SK-N-SH (cell line): ENCODE measurements at regions not wholly inside any gene's neighbourhood (a gene's known extent, or its start where the extent isn't known, plus 50 kb on each side); places are given as distances from the start of the nearest gene placed in this dataset.

Experiments used
- CTCF ChIA-PET: fragments of 300-600, 350-600 bp; formaldehyde crosslinking; extraction: SDS; loops from one replicate; lab custom pipeline; 2021; lab: Yijun Ruan, JAX
- POLR2A ChIA-PET: fragments of 350-600 bp; sonication (Branson Sonifier 250); formaldehyde crosslinking; extraction: SDS; loops from one replicate; lab custom pipeline; 2020; ENCODE audit warnings: antibody characterized with exemption, inconsistent platforms; lab: Yijun Ruan, JAX
- DNase-seq: peaks from one replicate; pipeline ENCODE4 v3.0.0; 2012
- H2AFZ ChIP-seq: fragments of 200-600 bp; sonication (generic); 2 replicates; pipeline ENCODE4 v1.8.1; 2016; ENCODE audit warnings: antibody characterized with exemption, mild to moderate bottlenecking, low read depth
- H3F3A ChIP-seq: fragments of 200-600 bp; sonication (generic); replicated peaks from 2 replicates; pipeline ENCODE3; 2016; ENCODE audit warnings: antibody characterized with exemption, mild to moderate bottlenecking; ENCODE audit not compliant: insufficient read depth
- H3K27ac ChIP-seq, 2 experiments: fragments of 200-500 bp in 1 of 2; fragments of 200-600 bp in 1 of 2; sonication (Bioruptor generic) in 1 of 2; sonication (generic), shearing (Covaris generic) in 1 of 2; 2 replicates each; pipeline versions ENCODE4 v1.5.1 to v1.6.1; 2014 to 2016; ENCODE audit warnings: low read depth in 2 of 2, inconsistent platforms in 1 of 2, low read length in 1 of 2, mild to moderate bottlenecking in 1 of 2, mixed read lengths in 1 of 2
- H3K27me3 ChIP-seq: fragments of 200-600 bp; sonication (generic), shearing (Covaris generic); 2 replicates; pipeline ENCODE4 v1.6.1; 2016; ENCODE audit warnings: mixed run types; ENCODE audit not compliant: insufficient read depth
- H3K36me3 ChIP-seq, 2 experiments: fragments of 200-500 bp in 1 of 2; fragments of 200-600 bp in 1 of 2; sonication (Bioruptor generic) in 1 of 2; sonication (generic) in 1 of 2; replicated peaks in 1 of 2; 2 replicates each; pipeline versions ENCODE3 to v1.5.1; 2014 to 2016; ENCODE audit warnings: low read length in 1 of 2, mild to moderate bottlenecking in 1 of 2; ENCODE audit not compliant: insufficient read depth in 2 of 2, control insufficient read depth in 1 of 2
- H3K4me1 ChIP-seq, 2 experiments: fragments of 200-500 bp in 1 of 2; fragments of 200-600 bp in 1 of 2; sonication (Bioruptor generic) in 1 of 2; sonication (generic), shearing (Covaris generic) in 1 of 2; 2 replicates each; pipeline versions ENCODE4 v1.5.1 to v1.6.1; 2014 to 2016; ENCODE audit warnings: low read depth in 1 of 2, low read length in 1 of 2, mixed run types in 1 of 2; ENCODE audit not compliant: insufficient read depth in 2 of 2, control insufficient read depth in 1 of 2
- H3K4me2 ChIP-seq: fragments of 200-600 bp; sonication (generic), shearing (Covaris generic); 2 replicates; pipeline ENCODE4 v1.6.1; 2017; ENCODE audit warnings: mixed run types
- H3K4me3 ChIP-seq, 2 experiments: fragments of 200-500 bp in 1 of 2; fragments of 200-600 bp in 1 of 2; sonication (Bioruptor generic) in 1 of 2; sonication (generic), shearing (Covaris generic) in 1 of 2; 2 replicates each; pipeline versions ENCODE4 v1.5.1 to v1.8.1; 2014 to 2016; ENCODE audit warnings: low read depth in 2 of 2, inconsistent platforms in 1 of 2, low read length in 1 of 2, mild to moderate bottlenecking in 1 of 2, mixed read lengths in 1 of 2, moderate library complexity in 1 of 2
- H3K79me2 ChIP-seq: fragments of 200-600 bp; sonication (generic); 2 replicates; pipeline ENCODE4 v1.8.1; 2017; ENCODE audit warnings: mild to moderate bottlenecking; ENCODE audit not compliant: insufficient read depth
- H3K9ac ChIP-seq: fragments of 200-600 bp; sonication (generic); 2 replicates; pipeline ENCODE4 v1.6.1; 2017; ENCODE audit warnings: mixed run types
- H3K9me2 ChIP-seq: fragments of 200-600 bp; sonication (generic); 2 replicates; pipeline ENCODE4 v1.6.1; 2017; ENCODE audit warnings: mixed run types
- H3K9me3 ChIP-seq: fragments of 200-600 bp; sonication (generic); 2 replicates; pipeline ENCODE4 v1.6.1; 2017; ENCODE audit warnings: mixed run types, mild to moderate bottlenecking, moderate library complexity
- H4K20me1 ChIP-seq: fragments of 200-600 bp; sonication (generic); 2 replicates; pipeline ENCODE4 v1.6.1; 2017; ENCODE audit warnings: mild to moderate bottlenecking, mixed run types; ENCODE audit not compliant: insufficient read depth
- CHD2 ChIP-seq: fragments of 150-350 bp; IDR thresholded peaks from 2 replicates; pipeline ENCODE4 v1.6.1; 2018; ENCODE audit warnings: low read length; ENCODE audit not compliant: partially characterized antibody
- ELF1 ChIP-seq: IDR thresholded peaks from 2 replicates; pipeline ENCODE4 v1.4.0; 2012
- FOXJ3 ChIP-seq: sonication (generic); formaldehyde crosslinking; IDR thresholded peaks from 2 replicates; pipeline ENCODE4 v1.5.1; 2020; ENCODE audit warnings: mild to moderate bottlenecking, missing genetic modification reagents
- GABPA ChIP-seq: IDR thresholded peaks from 2 replicates; pipeline ENCODE4 v1.4.0; 2012; ENCODE audit warnings: low read depth, mild to moderate bottlenecking
- JUND ChIP-seq: IDR thresholded peaks from 2 replicates; pipeline ENCODE4 v1.4.0; 2012
- MXI1 ChIP-seq: IDR thresholded peaks from 2 replicates; pipeline ENCODE4 v1.6.1; 2012; ENCODE audit warnings: mild to moderate bottlenecking, low read depth, low read length, improper control_type of control experiment
- NRF1 ChIP-seq: IDR thresholded peaks from 2 replicates; pipeline ENCODE4 v1.6.1; 2012; ENCODE audit warnings: low read depth, mild to moderate bottlenecking, low read length
- POLR2AphosphoS5 ChIP-seq: IDR thresholded peaks from 2 replicates; pipeline ENCODE4 v1.6.1; 2012; ENCODE audit warnings: low read depth, low read length
- RAD21 ChIP-seq: IDR thresholded peaks from 2 replicates; pipeline ENCODE4 v1.6.1; 2012; ENCODE audit warnings: mild to moderate bottlenecking, low read length
- RCOR1 ChIP-seq: fragments of 150-350 bp; IDR thresholded peaks from 2 replicates; pipeline ENCODE4 v1.6.1; 2017; ENCODE audit warnings: antibody characterized with exemption, low read length
- RFX5 ChIP-seq: IDR thresholded peaks from 2 replicates; pipeline ENCODE4 v1.6.1; 2012; ENCODE audit warnings: mild to moderate bottlenecking, improper control_type of control experiment, low read length
- SIN3A ChIP-seq: IDR thresholded peaks from 2 replicates; pipeline ENCODE4 v1.6.1; 2012; ENCODE audit warnings: low read depth, mild to moderate bottlenecking, low read length, moderate library complexity, borderline replicate concordance
- SMC3 ChIP-seq: IDR thresholded peaks from 2 replicates; pipeline ENCODE4 v1.6.1; 2012; ENCODE audit warnings: low read depth, low read length, improper control_type of control experiment
- TAF1 ChIP-seq: IDR thresholded peaks from 2 replicates; pipeline ENCODE4 v1.6.1; 2012; ENCODE audit warnings: low read depth, mild to moderate bottlenecking, low read length, moderate library complexity, borderline replicate concordance
- TEAD4 ChIP-seq: IDR thresholded peaks from 2 replicates; pipeline ENCODE4 v1.4.0; 2012; ENCODE audit warnings: mild to moderate bottlenecking, borderline replicate concordance; ENCODE audit not compliant: insufficient read depth
- WGBS: methylation state at CpG from one replicate; pipeline ENCODE4 v1.1.6; 2017; ENCODE audit warnings: low lambda C conversion rate; 5-methylcytosine and 5-hydroxymethylcytosine counted together
- TF ChIP-seq, protein P1 (sequence below): fragments of 200-600 bp; sonication (generic); IDR thresholded peaks from 2 replicates; pipeline ENCODE4 v1.6.1; 2017; ENCODE audit warnings: antibody characterized with exemption, mild to moderate bottlenecking, moderate library complexity
- TF ChIP-seq, protein P2 (sequence below): IDR thresholded peaks from 2 replicates; pipeline ENCODE4; 2012
- TF ChIP-seq, protein P3 (sequence below): IDR thresholded peaks from 2 replicates; pipeline ENCODE4 v1.6.1; 2012; ENCODE audit warnings: mild to moderate bottlenecking, low read depth, low read length, moderate library complexity

DNA sequence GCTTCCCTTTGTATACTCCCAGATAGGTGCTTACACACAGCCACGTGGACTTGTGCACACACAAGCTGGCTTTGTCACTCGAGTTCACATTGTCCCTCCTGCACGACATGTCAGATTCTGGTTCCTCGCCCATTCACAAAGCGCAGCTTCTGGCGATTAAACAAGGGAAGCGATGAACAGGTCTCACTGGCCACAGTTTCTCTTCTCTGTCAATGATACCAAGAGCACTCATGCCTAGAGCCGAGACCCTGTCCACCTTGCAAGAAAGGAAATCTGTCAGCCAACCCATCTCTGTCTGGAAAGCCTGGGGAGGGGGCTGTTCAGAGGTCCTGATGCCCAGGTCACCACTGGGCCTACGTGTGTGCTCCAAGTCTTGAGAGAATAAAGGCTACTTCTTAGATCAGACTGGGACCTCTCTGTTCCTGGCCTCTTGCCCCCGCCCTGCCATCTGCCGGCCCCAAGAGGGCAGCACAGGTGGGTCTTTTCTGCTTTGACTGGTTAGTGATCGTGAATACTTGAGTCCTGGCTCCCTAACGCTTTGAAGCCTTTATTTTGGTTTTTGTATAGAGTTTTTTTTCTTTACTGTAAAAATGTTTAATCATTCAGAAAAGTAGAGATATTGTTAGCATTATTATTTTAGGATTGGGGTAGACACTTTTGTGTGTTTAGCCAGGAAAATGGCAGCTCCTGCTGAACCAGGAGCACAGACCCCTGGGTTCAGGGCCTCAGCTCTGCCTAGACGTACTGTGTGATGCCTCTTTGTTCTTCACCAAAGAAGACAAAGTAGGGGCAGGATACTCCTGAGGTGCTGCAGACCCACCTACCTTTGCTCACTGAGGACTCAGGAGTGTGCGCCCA lies 104.7 kb downstream of the MRM1 start:
- DNase-seq = peak; percentile 86
- Histone ChIP-seq H2AFZ (no peak overlapping the region), H3K9me3 (no peaks in the 10 kb centered on the region), H4K20me1 (no peaks in the 10 kb centered on the region), H3K36me3 (no peaks in the 10 kb centered on the region), H3K4me2 (no peak overlapping the region), H3K4me1 (peaks cover 0 to 2% of the 10 kb centered on the region in 2 experiments; a peak in 1 of 4 replicates), H3K27ac (no peak overlapping the region), H3K4me3 (no peak overlapping the region), H3K79me2 (no peaks in the 10 kb centered on the region), H3K27me3 (no peaks in the 10 kb centered on the region; the same call in 1 of the 2 replicates), H3K9ac (no peak overlapping the region), H3K9me2 (no peaks in the 10 kb centered on the region), H3F3A (no peaks in the 10 kb centered on the region)
- CTCF ChIA-PET = interaction anchor here (0.5 to 3.4 kb wide), 41 partner anchors 10 to 517 kb away, joined by 3 to 23 read pairs (median 4); partner anchors contain the start of gene AATF
- POLR2A ChIA-PET = no interaction called here
- TF ChIP-seq, protein P1, sequence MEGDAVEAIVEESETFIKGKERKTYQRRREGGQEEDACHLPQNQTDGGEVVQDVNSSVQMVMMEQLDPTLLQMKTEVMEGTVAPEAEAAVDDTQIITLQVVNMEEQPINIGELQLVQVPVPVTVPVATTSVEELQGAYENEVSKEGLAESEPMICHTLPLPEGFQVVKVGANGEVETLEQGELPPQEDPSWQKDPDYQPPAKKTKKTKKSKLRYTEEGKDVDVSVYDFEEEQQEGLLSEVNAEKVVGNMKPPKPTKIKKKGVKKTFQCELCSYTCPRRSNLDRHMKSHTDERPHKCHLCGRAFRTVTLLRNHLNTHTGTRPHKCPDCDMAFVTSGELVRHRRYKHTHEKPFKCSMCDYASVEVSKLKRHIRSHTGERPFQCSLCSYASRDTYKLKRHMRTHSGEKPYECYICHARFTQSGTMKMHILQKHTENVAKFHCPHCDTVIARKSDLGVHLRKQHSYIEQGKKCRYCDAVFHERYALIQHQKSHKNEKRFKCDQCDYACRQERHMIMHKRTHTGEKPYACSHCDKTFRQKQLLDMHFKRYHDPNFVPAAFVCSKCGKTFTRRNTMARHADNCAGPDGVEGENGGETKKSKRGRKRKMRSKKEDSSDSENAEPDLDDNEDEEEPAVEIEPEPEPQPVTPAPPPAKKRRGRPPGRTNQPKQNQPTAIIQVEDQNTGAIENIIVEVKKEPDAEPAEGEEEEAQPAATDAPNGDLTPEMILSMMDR = peak; percentile 67
- TF ChIP-seq FOXJ3 (no peak), TAF1 (no peak), MXI1 (no peak), GABPA (no peak), RAD21 (peak; percentile 87), JUND (no peak), RFX5 (no peak), SIN3A (no peak), ELF1 (no peak), CHD2 (no peak), TEAD4 (no peak), RCOR1 (no peak), NRF1 (no peak), POLR2AphosphoS5 (no peak), SMC3 (peak; percentile 84)
- TF ChIP-seq, protein P2, sequence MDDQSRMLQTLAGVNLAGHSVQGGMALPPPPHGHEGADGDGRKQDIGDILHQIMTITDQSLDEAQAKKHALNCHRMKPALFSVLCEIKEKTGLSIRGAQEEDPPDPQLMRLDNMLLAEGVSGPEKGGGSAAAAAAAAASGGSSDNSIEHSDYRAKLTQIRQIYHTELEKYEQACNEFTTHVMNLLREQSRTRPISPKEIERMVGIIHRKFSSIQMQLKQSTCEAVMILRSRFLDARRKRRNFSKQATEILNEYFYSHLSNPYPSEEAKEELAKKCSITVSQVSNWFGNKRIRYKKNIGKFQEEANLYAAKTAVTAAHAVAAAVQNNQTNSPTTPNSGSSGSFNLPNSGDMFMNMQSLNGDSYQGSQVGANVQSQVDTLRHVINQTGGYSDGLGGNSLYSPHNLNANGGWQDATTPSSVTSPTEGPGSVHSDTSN = no peak
- TF ChIP-seq, protein P3, sequence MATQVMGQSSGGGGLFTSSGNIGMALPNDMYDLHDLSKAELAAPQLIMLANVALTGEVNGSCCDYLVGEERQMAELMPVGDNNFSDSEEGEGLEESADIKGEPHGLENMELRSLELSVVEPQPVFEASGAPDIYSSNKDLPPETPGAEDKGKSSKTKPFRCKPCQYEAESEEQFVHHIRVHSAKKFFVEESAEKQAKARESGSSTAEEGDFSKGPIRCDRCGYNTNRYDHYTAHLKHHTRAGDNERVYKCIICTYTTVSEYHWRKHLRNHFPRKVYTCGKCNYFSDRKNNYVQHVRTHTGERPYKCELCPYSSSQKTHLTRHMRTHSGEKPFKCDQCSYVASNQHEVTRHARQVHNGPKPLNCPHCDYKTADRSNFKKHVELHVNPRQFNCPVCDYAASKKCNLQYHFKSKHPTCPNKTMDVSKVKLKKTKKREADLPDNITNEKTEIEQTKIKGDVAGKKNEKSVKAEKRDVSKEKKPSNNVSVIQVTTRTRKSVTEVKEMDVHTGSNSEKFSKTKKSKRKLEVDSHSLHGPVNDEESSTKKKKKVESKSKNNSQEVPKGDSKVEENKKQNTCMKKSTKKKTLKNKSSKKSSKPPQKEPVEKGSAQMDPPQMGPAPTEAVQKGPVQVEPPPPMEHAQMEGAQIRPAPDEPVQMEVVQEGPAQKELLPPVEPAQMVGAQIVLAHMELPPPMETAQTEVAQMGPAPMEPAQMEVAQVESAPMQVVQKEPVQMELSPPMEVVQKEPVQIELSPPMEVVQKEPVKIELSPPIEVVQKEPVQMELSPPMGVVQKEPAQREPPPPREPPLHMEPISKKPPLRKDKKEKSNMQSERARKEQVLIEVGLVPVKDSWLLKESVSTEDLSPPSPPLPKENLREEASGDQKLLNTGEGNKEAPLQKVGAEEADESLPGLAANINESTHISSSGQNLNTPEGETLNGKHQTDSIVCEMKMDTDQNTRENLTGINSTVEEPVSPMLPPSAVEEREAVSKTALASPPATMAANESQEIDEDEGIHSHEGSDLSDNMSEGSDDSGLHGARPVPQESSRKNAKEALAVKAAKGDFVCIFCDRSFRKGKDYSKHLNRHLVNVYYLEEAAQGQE = no peak
- 47% methylated on average over 13 of the region's 15 CpGs for whole genome bisulfite sequencing
